Neural cell (in vitro differentiated cells): ENCODE measurements at regions not wholly inside any gene's neighbourhood (a gene's known extent, or its start where the extent isn't known, plus 50 kb on each side); places are given as distances from the start of the nearest gene placed in this dataset.

Source experiments
- H2AFZ ChIP-seq: fragments of 200-600, 300-800 bp; sonication (generic), shearing (Covaris generic); 2 replicates; pipeline ENCODE4 v1.6.0; 2014; ENCODE audit warnings: low read depth, mild to moderate bottlenecking, antibody characterized with exemption, low read length, moderate library complexity
- H3F3A ChIP-seq: fragments of 200-600 bp; shearing (Covaris generic); 2 replicates; pipeline ENCODE4 v1.6.1; 2016; ENCODE audit warnings: mild to moderate bottlenecking, moderate library complexity, mixed read lengths, antibody characterized with exemption, low read length; ENCODE audit not compliant: insufficient read depth, poor library complexity, severe bottlenecking
- H3K27ac ChIP-seq: fragments of 200-600, 300-800 bp; sonication (generic), shearing (Covaris generic); 2 replicates; pipeline ENCODE4 v1.5.1; 2014; ENCODE audit warnings: mild to moderate bottlenecking, low read length, moderate library complexity
- H3K27me3 ChIP-seq: fragments of 300-800, 200-600 bp; sonication (generic), shearing (Covaris generic); 2 replicates; pipeline ENCODE4 v1.6.0; 2014; ENCODE audit warnings: mild to moderate bottlenecking, low read depth, low read length, moderate library complexity; ENCODE audit not compliant: insufficient read depth
- H3K36me3 ChIP-seq: fragments of 300-800, 200-600 bp; sonication (generic), shearing (Covaris generic); 2 replicates; pipeline ENCODE4 v1.5.1; 2014; ENCODE audit warnings: mild to moderate bottlenecking, antibody characterized with exemption, low read length, moderate library complexity; ENCODE audit not compliant: insufficient read depth
- H3K4me2 ChIP-seq: fragments of 300-800, 200-600 bp; sonication (generic), shearing (Covaris generic); 2 replicates; pipeline ENCODE4 v1.6.0; 2014; ENCODE audit warnings: mild to moderate bottlenecking, low read length
- H3K4me3 ChIP-seq: fragments of 300-800, 200-600 bp; sonication (generic), shearing (Covaris generic); 2 replicates; pipeline ENCODE4 v1.5.1; 2014; ENCODE audit warnings: mild to moderate bottlenecking, low read length, moderate library complexity
- H3K79me2 ChIP-seq: fragments of 200-600 bp; shearing (Covaris generic); replicated peaks from 2 replicates; pipeline ENCODE4 v1.6.0; 2014; ENCODE audit warnings: mild to moderate bottlenecking, low read length, moderate library complexity; ENCODE audit not compliant: insufficient read depth
- H3K9ac ChIP-seq: fragments of 300-800, 200-600 bp; sonication (generic), shearing (Covaris generic); 2 replicates; pipeline ENCODE4 v1.6.1; 2016; ENCODE audit warnings: mild to moderate bottlenecking, low read length, mixed read lengths
- H3K9me2 ChIP-seq: fragments of 200-600 bp; shearing (Covaris generic); 2 replicates; pipeline ENCODE4 v1.6.1; 2016; ENCODE audit warnings: mild to moderate bottlenecking, low read length, mixed read lengths; ENCODE audit not compliant: insufficient read depth
- H3K9me3 ChIP-seq: fragments of 200-600, 300-800 bp; sonication (generic), shearing (Covaris generic); 2 replicates; pipeline ENCODE4 v1.6.1; 2016; ENCODE audit warnings: mild to moderate bottlenecking, mixed run types, low read length, moderate library complexity, mixed read lengths
- H4K20me1 ChIP-seq: fragments of 200-600 bp; shearing (Covaris generic); 2 replicates; pipeline ENCODE4 v1.6.1; 2016; ENCODE audit warnings: mild to moderate bottlenecking, mixed run types; ENCODE audit not compliant: insufficient read depth
- EP300 ChIP-seq: fragments of 450-650 bp; conservative IDR thresholded peaks from 2 replicates; pipeline ENCODE4 v1.6.1; 2014; ENCODE audit warnings: antibody characterized with exemption, mild to moderate bottlenecking, moderate library complexity; ENCODE audit not compliant: poor library complexity, severe bottlenecking
- EZH2 ChIP-seq: fragments of 200-600, 300-800 bp; shearing (Covaris generic), sonication (generic); IDR thresholded peaks from 2 replicates; pipeline ENCODE4 v1.6.1; 2014; ENCODE audit warnings: antibody characterized with exemption, low read length, borderline replicate concordance, mild to moderate bottlenecking; ENCODE audit not compliant: insufficient read depth, poor library complexity, severe bottlenecking
- MXI1 ChIP-seq: fragments of 450-650 bp; conservative IDR thresholded peaks from 2 replicates; pipeline ENCODE4 v1.6.1; 2014; ENCODE audit warnings: antibody characterized with exemption, mild to moderate bottlenecking; ENCODE audit not compliant: poor library complexity, severe bottlenecking
- POLR2AphosphoS5 ChIP-seq: IDR thresholded peaks from 2 replicates; pipeline ENCODE4 v1.6.1; 2012
- RAD21 ChIP-seq: fragments of 450-650 bp; conservative IDR thresholded peaks from 2 replicates; pipeline ENCODE4 v1.6.1; 2014; ENCODE audit warnings: antibody characterized with exemption, mild to moderate bottlenecking, moderate library complexity
- SMC3 ChIP-seq: fragments of 450-650 bp; conservative IDR thresholded peaks from 2 replicates; pipeline ENCODE4 v1.6.1; 2014; ENCODE audit warnings: antibody characterized with exemption, mild to moderate bottlenecking, moderate library complexity; ENCODE audit not compliant: poor library complexity
- TAF1 ChIP-seq: IDR thresholded peaks from 2 replicates; pipeline ENCODE4 v1.6.1; 2012; ENCODE audit warnings: low read depth
- TF ChIP-seq, protein P1 (sequence below): IDR thresholded peaks from 2 replicates; pipeline ENCODE4 v1.6.1; 2012; ENCODE audit warnings: borderline replicate concordance
- TF ChIP-seq, protein P2 (sequence below): fragments of 450-650 bp; IDR thresholded peaks from 2 replicates; pipeline ENCODE4 v1.5.1; 2014; ENCODE audit warnings: antibody characterized with exemption, mild to moderate bottlenecking, moderate library complexity; ENCODE audit not compliant: poor library complexity, severe bottlenecking

DNA sequence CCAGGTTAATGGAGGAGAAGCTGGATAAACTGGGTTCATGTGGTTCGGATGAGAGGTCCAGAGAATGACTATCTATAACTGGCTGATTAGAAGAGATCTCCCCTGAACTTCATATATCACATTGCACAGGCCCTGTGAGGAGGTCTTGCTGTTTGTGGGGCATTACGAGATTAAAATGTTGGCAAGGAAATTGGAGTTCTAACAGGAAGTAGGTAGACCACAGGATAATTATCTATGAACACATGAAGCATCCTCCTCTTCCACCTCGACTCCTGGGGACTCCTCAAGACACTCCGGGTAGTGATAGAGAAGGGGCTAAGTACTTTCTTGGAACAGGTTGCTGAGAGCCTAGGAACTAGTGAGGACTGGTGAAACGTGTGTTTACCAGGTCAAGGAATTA is 418.8 kb downstream of the KCNH5 start (continued):
- no peak for TF ChIP-seq EZH2
- TF ChIP-seq RAD21: no peak
- no peak for TF ChIP-seq TAF1

DNA sequence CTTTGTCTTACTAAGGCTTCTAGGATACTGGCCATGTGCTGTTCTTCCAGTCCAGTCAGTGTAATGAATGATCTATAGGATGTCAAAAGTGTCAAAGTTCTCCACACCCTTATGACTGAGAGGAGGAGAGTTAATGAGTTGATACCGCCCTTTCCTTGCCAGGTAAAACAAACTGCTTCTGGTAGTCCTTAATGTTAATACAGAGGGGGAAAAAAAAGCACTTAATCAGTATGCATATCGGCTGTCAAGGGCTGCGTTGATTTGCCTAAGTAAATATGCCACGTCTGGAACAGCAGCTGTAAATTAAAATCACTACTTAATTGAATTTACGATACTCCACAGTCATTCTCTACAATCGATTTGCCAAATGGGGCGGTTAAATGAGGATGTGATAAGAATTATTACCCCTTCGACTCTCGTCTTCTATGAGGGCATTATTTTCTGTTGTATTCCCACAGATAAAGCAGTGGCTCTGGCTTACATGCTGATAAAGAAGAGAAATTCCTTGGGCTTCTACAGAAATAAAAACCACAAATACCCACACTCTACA is 416.0 kb downstream of the KCNH5 start:
- H3F3A ChIP-seq: no peaks in the 10 kb centered on the region
- no peaks in the 10 kb centered on the region for H3K27me3 ChIP-seq
- no peak overlapping the region for H2AFZ ChIP-seq
- H3K27ac ChIP-seq: no peak overlapping the region
- no peak overlapping the region for H3K9ac ChIP-seq
- no peaks in the 10 kb centered on the region for H3K9me2 ChIP-seq
- TF ChIP-seq, protein P1, sequence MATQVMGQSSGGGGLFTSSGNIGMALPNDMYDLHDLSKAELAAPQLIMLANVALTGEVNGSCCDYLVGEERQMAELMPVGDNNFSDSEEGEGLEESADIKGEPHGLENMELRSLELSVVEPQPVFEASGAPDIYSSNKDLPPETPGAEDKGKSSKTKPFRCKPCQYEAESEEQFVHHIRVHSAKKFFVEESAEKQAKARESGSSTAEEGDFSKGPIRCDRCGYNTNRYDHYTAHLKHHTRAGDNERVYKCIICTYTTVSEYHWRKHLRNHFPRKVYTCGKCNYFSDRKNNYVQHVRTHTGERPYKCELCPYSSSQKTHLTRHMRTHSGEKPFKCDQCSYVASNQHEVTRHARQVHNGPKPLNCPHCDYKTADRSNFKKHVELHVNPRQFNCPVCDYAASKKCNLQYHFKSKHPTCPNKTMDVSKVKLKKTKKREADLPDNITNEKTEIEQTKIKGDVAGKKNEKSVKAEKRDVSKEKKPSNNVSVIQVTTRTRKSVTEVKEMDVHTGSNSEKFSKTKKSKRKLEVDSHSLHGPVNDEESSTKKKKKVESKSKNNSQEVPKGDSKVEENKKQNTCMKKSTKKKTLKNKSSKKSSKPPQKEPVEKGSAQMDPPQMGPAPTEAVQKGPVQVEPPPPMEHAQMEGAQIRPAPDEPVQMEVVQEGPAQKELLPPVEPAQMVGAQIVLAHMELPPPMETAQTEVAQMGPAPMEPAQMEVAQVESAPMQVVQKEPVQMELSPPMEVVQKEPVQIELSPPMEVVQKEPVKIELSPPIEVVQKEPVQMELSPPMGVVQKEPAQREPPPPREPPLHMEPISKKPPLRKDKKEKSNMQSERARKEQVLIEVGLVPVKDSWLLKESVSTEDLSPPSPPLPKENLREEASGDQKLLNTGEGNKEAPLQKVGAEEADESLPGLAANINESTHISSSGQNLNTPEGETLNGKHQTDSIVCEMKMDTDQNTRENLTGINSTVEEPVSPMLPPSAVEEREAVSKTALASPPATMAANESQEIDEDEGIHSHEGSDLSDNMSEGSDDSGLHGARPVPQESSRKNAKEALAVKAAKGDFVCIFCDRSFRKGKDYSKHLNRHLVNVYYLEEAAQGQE: no peak
- H3K79me2 ChIP-seq: no peaks in the 10 kb centered on the region
- H3K4me2 ChIP-seq: no peak overlapping the region
- H3K4me3 ChIP-seq: no peak overlapping the region
- no peaks in the 10 kb centered on the region for H4K20me1 ChIP-seq
- no peaks in the 10 kb centered on the region for H3K36me3 ChIP-seq
- H3K9me3 ChIP-seq: no peaks in the 10 kb centered on the region

DNA sequence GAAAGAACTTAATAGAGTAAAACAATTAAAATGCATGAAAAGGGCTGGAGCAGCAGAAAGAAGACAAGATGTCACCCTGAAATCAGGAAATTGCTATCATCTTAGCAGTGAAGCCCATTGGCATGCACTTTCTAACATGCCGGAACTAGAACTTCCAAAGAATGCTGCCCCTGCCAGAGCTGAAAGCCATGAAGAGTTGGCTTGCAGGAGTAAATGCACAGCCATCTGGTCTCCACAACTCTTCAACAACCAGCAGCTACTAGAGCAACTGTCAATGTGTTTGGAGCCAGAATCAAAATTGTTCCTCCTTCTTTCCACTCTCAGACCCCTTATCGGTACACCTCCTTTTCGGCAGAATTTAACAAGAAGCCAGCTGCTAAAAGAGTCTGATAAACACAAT is 414.1 kb downstream of the KCNH5 start:
- Histone ChIP-seq H3K9me3 (no peaks in the 10 kb centered on the region), H3K27me3 (no peaks in the 10 kb centered on the region), H3K79me2 (no peaks in the 10 kb centered on the region), H3K9ac (no peak overlapping the region), H2AFZ (no peak overlapping the region), H3K27ac (no peak overlapping the region), H4K20me1 (no peaks in the 10 kb centered on the region), H3K9me2 (no peaks in the 10 kb centered on the region), H3F3A (no peaks in the 10 kb centered on the region), H3K4me3 (no peak overlapping the region), H3K4me2 (no peak overlapping the region), H3K36me3 (no peaks in the 10 kb centered on the region)
- TF ChIP-seq POLR2AphosphoS5 (no peak), TAF1 (no peak), EZH2 (no peak), RAD21 (no peak), EP300 (no peak), MXI1 (no peak), SMC3 (no peak)
- TF ChIP-seq, protein P1: no peak
- TF ChIP-seq, protein P2, sequence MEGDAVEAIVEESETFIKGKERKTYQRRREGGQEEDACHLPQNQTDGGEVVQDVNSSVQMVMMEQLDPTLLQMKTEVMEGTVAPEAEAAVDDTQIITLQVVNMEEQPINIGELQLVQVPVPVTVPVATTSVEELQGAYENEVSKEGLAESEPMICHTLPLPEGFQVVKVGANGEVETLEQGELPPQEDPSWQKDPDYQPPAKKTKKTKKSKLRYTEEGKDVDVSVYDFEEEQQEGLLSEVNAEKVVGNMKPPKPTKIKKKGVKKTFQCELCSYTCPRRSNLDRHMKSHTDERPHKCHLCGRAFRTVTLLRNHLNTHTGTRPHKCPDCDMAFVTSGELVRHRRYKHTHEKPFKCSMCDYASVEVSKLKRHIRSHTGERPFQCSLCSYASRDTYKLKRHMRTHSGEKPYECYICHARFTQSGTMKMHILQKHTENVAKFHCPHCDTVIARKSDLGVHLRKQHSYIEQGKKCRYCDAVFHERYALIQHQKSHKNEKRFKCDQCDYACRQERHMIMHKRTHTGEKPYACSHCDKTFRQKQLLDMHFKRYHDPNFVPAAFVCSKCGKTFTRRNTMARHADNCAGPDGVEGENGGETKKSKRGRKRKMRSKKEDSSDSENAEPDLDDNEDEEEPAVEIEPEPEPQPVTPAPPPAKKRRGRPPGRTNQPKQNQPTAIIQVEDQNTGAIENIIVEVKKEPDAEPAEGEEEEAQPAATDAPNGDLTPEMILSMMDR: no peak
